NOMO-1 treated with dmso at 0.1 percent for 144 hours (cell line): ENCODE measurements at regions not wholly inside any gene's neighbourhood (a gene's known extent, or its start where the extent isn't known, plus 50 kb on each side); places are given as distances from the start of the nearest gene placed in this dataset.

Experiments used
- DNase-seq: peaks from one replicate; lab custom pipeline; 2025; ENCODE audit not compliant: unreplicated experiment; lab: John Stamatoyannopoulos, UW

GRCh38 chr18:22613788-22614187 lies 196.1 kb upstream of the CTAGE1 start:
- DNase-seq = no peak

GRCh38 chr18:22623513-22623912 lies 205.8 kb upstream of the CTAGE1 start:
- DNase-seq = no peak

- DNase-seq = no peak
Observed at GRCh38 chr18:22624176-22624575, 206.5 kb upstream of the CTAGE1 start.

- DNase-seq = no peak
Observed at GRCh38 chr18:22625406-22625805, 207.7 kb upstream of the CTAGE1 start.

- DNase-seq = no peak
Observed at GRCh38 chr18:22626771-22627170, 209.1 kb upstream of the CTAGE1 start.

GRCh38 chr18:22627506-22627905 lies 209.8 kb upstream of the CTAGE1 start:
- no peak for DNase-seq

- DNase-seq = no peak
Observed at GRCh38 chr18:22628795-22629510, 211.2 kb upstream of the CTAGE1 start.

- no peak for DNase-seq
Observed at GRCh38 chr18:22630980-22631379, 213.3 kb upstream of the CTAGE1 start.

GRCh38 chr18:22632191-22632590 lies 214.5 kb upstream of the CTAGE1 start:
- DNase-seq = no peak

GRCh38 chr18:22634464-22634863 lies 216.7 kb upstream of the CTAGE1 start:
- no peak for DNase-seq

- DNase-seq = no peak
Observed at GRCh38 chr18:22637787-22638186, 220.1 kb upstream of the CTAGE1 start.

GRCh38 chr18:22639026-22639463 lies 221.3 kb upstream of the CTAGE1 start:
- no peak for DNase-seq

- no peak for DNase-seq
Observed at GRCh38 chr18:22639561-22639960, 221.8 kb upstream of the CTAGE1 start.

- DNase-seq = no peak
Observed at GRCh38 chr18:22640281-22640842, 222.6 kb upstream of the CTAGE1 start.

GRCh38 chr18:22641958-22642357 lies 224.2 kb upstream of the CTAGE1 start:
- DNase-seq = no peak

GRCh38 chr18:22643731-22644130 lies 226.0 kb upstream of the CTAGE1 start:
- no peak for DNase-seq

- DNase-seq = no peak
Observed at GRCh38 chr18:22650247-22650646, 232.5 kb upstream of the CTAGE1 start.

- DNase-seq = no peak
Observed at GRCh38 chr18:22657619-22658018, 239.9 kb upstream of the CTAGE1 start.

GRCh38 chr18:22658318-22658717 lies 240.6 kb upstream of the CTAGE1 start:
- DNase-seq = no peak

- no peak for DNase-seq
Observed at GRCh38 chr18:22663378-22663777, 245.7 kb upstream of the CTAGE1 start.

- DNase-seq = no peak
Observed at GRCh38 chr18:22666411-22666940, 248.8 kb upstream of the CTAGE1 start.

GRCh38 chr18:22667156-22667555 lies 249.4 kb upstream of the CTAGE1 start:
- DNase-seq = no peak
